Progenitor cell of endocrine pancreas (in vitro differentiated cells): ENCODE measurements at regions not wholly inside any gene's neighbourhood (a gene's known extent, or its start where the extent isn't known, plus 50 kb on each side); places are given as distances from the start of the nearest gene placed in this dataset.
"Not testable (repeated sequence)": the region's sequence is repeated elsewhere in the genome, so short reads cannot be mapped to it uniquely, and the experiment has no call there.

Experiments
- DNase-seq: peaks from one replicate; pipeline ENCODE4 v3.0.0; 2021; ENCODE audit warnings: low spot score; ENCODE audit not compliant: unreplicated experiment
- H3K27ac Mint-ChIP-seq: 2 replicates; pipeline ENCODE4 v1.8.0; 2021; ENCODE audit warnings: mild to moderate bottlenecking, moderate library complexity, mixed read lengths
- H3K27me3 Mint-ChIP-seq: 2 replicates; pipeline ENCODE4 v1.8.0; 2021; ENCODE audit warnings: mixed read lengths
- H3K36me3 Mint-ChIP-seq: 2 replicates; pipeline ENCODE4 v1.8.0; 2022; ENCODE audit warnings: mixed read lengths; ENCODE audit not compliant: insufficient read depth
- H3K4me1 Mint-ChIP-seq: 2 replicates; pipeline ENCODE4 v1.8.0; 2021; ENCODE audit warnings: low read depth, mixed read lengths
- H3K4me3 Mint-ChIP-seq: 2 replicates; pipeline ENCODE4 v1.8.0; 2021; ENCODE audit warnings: low read depth, mild to moderate bottlenecking, moderate library complexity, mixed read lengths
- H3K9me3 Mint-ChIP-seq: 2 replicates; pipeline ENCODE4 v1.8.0; 2021; ENCODE audit warnings: low read depth, mixed read lengths
- CTCF ChIP-seq: fragments of 200-600 bp; sonication (generic); IDR thresholded peaks from one replicate; pipeline ENCODE4 v1.5.0; 2021; ENCODE audit warnings: antibody characterized with exemption, mild to moderate bottlenecking; ENCODE audit not compliant: unreplicated experiment

- no peak for TF ChIP-seq CTCF
- H3K4me3 Mint-ChIP-seq, result no peak overlapping the region
- no peaks in the 10 kb centered on the region for H3K4me1 Mint-ChIP-seq
- peaks cover 9% of the 10 kb centered on the region for H3K27me3 Mint-ChIP-seq
- H3K36me3 Mint-ChIP-seq, result no peaks in the 10 kb centered on the region
- DNase-seq, result no peak
- H3K27ac Mint-ChIP-seq, result no peak overlapping the region
- H3K9me3 Mint-ChIP-seq, result peaks cover 11% of the 10 kb centered on the region
Measured at GRCh38 chr5:4613440-4613839, 526.7 kb upstream of the ADAMTS16 start.

- Mint-ChIP-seq H3K9me3 (peaks cover 4% of the 10 kb centered on the region), H3K36me3 (no peaks in the 10 kb centered on the region), H3K4me1 (no peaks in the 10 kb centered on the region), H3K27me3 (peaks cover 9% of the 10 kb centered on the region), H3K27ac (no peak overlapping the region), H3K4me3 (no peak overlapping the region)
- TF ChIP-seq CTCF, result no peak
- no peak for DNase-seq
Measured at GRCh38 chr5:4614088-4614487, 526.0 kb upstream of the ADAMTS16 start.

GRCh38 chr5:4615369-4615768, 524.8 kb upstream of the ADAMTS16 start:
- not testable (repeated sequence) for H3K36me3 Mint-ChIP-seq, H3K27me3 Mint-ChIP-seq, H3K4me1 Mint-ChIP-seq, DNase-seq, H3K4me3 Mint-ChIP-seq, H3K27ac Mint-ChIP-seq, H3K9me3 Mint-ChIP-seq

- Mint-ChIP-seq H3K4me3 (no peak overlapping the region), H3K9me3 (peaks cover 4% of the 10 kb centered on the region), H3K36me3 (no peaks in the 10 kb centered on the region), H3K27me3 (no peaks in the 10 kb centered on the region), H3K27ac (no peak overlapping the region), H3K4me1 (peaks cover 3% of the 10 kb centered on the region)
- DNase-seq, result no peak
- no peak for TF ChIP-seq CTCF
Measured at GRCh38 chr5:4625206-4625896, 514.8 kb upstream of the ADAMTS16 start.

- no peak overlapping the region for H3K4me3 Mint-ChIP-seq
- no peak overlapping the region for H3K27ac Mint-ChIP-seq
- DNase-seq, result no peak
- H3K4me1 Mint-ChIP-seq, result peaks cover 3% of the 10 kb centered on the region
- H3K27me3 Mint-ChIP-seq, result no peaks in the 10 kb centered on the region
- H3K9me3 Mint-ChIP-seq, result peaks cover 4% of the 10 kb centered on the region
- no peak for TF ChIP-seq CTCF
- H3K36me3 Mint-ChIP-seq, result no peaks in the 10 kb centered on the region
Measured at GRCh38 chr5:4627131-4627530, 513.0 kb upstream of the ADAMTS16 start.

GRCh38 chr5:4627929-4628328, 512.2 kb upstream of the ADAMTS16 start:
- no peak for DNase-seq
- Mint-ChIP-seq H3K9me3 (peaks cover 4% of the 10 kb centered on the region), H3K36me3 (no peaks in the 10 kb centered on the region), H3K4me1 (peaks cover 3% of the 10 kb centered on the region), H3K27me3 (no peaks in the 10 kb centered on the region), H3K27ac (no peak overlapping the region), H3K4me3 (no peak overlapping the region)
- TF ChIP-seq CTCF, result no peak
